HUES6 (cell line): ENCODE measurements at regions not wholly inside any gene's neighbourhood (a gene's known extent, or its start where the extent isn't known, plus 50 kb on each side); places are given as distances from the start of the nearest gene placed in this dataset.
"Not testable (repeated sequence)": the region's sequence is repeated elsewhere in the genome, so short reads cannot be mapped to it uniquely, and the experiment has no call there.

ENCODE experiments used
- H3K27ac ChIP-seq: 2 replicates; pipeline ENCODE4 v1.7.0; 2013; ENCODE audit warnings: low read depth, mild to moderate bottlenecking, low read length, inconsistent platforms
- H3K27me3 ChIP-seq: 2 replicates; pipeline ENCODE4 v1.6.1; 2013; ENCODE audit warnings: low read length; ENCODE audit not compliant: control insufficient read depth, insufficient read depth
- H3K36me3 ChIP-seq: 2 replicates; pipeline ENCODE4 v1.6.1; 2013; ENCODE audit warnings: low read length; ENCODE audit not compliant: control insufficient read depth, insufficient read depth
- H3K4me1 ChIP-seq: 2 replicates; pipeline ENCODE4 v1.6.1; 2013; ENCODE audit warnings: low read length; ENCODE audit not compliant: control insufficient read depth, insufficient read depth
- H3K4me3 ChIP-seq: 2 replicates; pipeline ENCODE4 v1.5.1; 2013; ENCODE audit warnings: low read depth, low read length
- H3K9ac ChIP-seq: one replicate; pipeline ENCODE4 v1.6.1; 2013; ENCODE audit warnings: mild to moderate bottlenecking, low read length
- H3K9me3 ChIP-seq: 2 replicates; pipeline ENCODE4 v1.6.1; 2013; ENCODE audit warnings: low read depth, low read length; ENCODE audit not compliant: control insufficient read depth, insufficient read depth

DNA sequence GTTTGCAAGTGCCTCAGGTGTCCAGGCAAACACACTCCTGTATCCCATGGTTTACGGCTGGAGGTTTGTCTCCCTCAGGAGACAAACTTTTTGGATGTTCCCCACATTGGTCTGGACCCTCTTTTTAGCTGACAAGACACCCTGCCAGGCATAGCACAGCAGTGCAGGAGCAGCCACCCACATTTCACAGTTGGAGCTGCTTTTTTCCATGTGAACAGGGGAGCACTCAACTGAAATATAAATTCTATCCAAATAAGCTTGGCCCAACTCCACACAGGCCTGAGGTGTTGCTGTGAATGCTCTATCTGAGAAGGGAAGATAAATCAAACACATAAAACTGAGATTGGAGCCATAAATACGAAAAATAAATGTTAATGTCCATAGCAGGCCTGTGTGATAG lies 501.3 kb upstream of the IL12A start:
- H3K4me1 ChIP-seq, result no peaks in the 10 kb centered on the region; the same call in 1 of the 2 replicates
- no peak overlapping the region for H3K9ac ChIP-seq
- peaks cover 12% of the 10 kb centered on the region for H3K9me3 ChIP-seq
- no peak overlapping the region for H3K27ac ChIP-seq
- no peak overlapping the region for H3K4me3 ChIP-seq
- no peaks in the 10 kb centered on the region for H3K36me3 ChIP-seq
- no peaks in the 10 kb centered on the region for H3K27me3 ChIP-seq

DNA sequence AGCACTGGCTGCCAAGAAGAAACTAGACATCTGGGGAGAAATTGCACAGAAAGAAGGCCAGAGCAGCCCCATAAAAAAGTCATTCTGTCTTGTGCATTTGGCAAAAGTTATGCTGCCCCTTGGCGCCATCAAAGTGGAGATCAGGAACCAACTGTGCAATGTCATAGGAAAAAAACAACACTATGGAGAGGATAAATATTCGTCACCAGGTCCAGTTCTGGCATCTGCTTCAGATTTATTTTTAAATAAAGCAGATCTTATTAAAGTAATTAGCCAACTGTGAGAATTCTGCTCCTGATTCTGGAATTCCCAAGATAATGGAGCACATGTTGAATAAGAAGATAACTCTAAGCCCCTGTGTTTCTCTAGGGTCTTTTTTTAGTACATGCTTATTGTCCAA lies 500.0 kb upstream of the IL12A start:
- Histone ChIP-seq H3K4me3 (no peak overlapping the region), H3K9ac (no peak overlapping the region), H3K9me3 (peaks cover 12% of the 10 kb centered on the region), H3K36me3 (no peaks in the 10 kb centered on the region), H3K27me3 (no peaks in the 10 kb centered on the region), H3K4me1 (no peaks in the 10 kb centered on the region), H3K27ac (no peak overlapping the region)

DNA sequence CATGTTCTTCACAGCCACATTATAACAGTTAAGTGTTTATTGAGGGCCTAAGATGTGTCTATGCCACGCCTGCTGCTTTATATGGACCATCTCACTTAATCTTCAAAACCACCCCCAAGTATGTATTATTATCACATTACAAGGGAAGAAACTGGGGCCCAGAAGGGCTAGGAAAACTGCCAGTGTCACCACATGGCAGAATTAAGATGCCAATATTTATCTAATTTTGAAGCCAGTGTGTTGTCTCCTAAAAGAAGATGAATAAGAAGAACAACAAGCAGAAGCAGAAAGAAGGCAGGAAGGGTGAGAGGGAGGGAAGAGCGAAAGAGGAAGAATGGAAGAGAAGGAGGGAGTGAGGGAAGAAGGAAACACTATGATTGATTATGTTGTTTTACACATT lies 491.3 kb upstream of the IL12A start:
- H3K27me3 ChIP-seq, result no peaks in the 10 kb centered on the region
- no peak overlapping the region for H3K27ac ChIP-seq
- no peak overlapping the region for H3K9ac ChIP-seq
- H3K36me3 ChIP-seq, result no peaks in the 10 kb centered on the region
- H3K4me1 ChIP-seq, result no peaks in the 10 kb centered on the region
- no peaks in the 10 kb centered on the region for H3K9me3 ChIP-seq
- H3K4me3 ChIP-seq, result no peak overlapping the region

DNA sequence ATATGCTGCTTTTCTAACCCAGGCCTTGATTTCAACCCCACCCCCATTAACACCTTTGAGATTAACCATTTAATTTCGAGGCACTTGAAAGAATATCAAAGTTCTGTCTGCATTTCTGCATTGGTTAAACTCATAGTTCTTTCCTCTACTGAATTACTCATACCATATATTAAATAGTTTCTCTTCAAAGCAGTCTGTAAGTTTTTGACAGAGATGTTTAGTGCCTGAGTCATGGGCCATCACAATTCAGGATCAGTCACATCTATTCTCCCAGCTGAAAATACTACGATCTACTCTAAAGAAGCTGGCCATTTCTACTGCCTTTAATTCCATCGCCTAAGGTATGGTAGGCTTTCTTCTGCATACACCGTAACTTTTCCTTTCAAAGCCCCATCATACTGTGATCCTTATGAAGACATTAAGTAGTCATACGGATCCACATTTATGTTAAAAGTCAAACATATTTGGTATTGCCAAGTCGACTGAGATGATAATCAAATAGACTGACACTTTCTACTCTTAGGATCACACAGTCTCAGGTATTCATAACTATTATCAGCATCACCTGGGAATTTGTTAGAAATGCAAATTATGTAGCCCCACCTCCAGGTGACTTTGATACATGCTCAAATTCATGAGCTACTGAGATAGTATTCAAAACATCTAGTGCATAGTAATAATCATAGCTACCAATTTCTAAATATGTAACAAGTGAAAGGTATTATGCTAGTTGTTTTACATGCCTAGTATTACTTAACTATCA lies 489.4 kb upstream of the IL12A start:
- Histone ChIP-seq H3K4me3 (no peak overlapping the region), H3K36me3 (no peaks in the 10 kb centered on the region), H3K27ac (no peak overlapping the region), H3K9ac (no peak overlapping the region), H3K9me3 (no peaks in the 10 kb centered on the region), H3K4me1 (no peaks in the 10 kb centered on the region), H3K27me3 (no peaks in the 10 kb centered on the region)

DNA sequence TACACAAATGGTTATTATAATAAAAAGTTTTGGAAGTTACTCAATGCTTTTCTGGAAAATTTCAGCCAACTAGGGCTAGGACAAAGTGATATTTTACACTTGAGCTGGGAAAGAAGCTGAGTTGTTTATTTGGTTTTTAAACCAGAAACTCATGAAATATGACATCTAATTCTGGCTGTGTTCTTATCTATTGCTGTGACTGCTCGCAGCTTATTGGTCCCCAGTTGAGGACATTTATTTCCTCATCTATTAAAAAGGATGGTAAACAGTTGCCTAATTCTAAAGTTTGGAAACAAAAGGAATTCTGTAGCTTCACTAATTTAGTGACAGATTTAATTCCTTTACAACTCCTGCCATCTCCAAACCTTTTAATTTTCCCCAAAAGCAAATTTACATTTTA lies 487.6 kb upstream of the IL12A start:
- no peak overlapping the region for H3K9ac ChIP-seq
- H3K27ac ChIP-seq, result no peak overlapping the region

DNA sequence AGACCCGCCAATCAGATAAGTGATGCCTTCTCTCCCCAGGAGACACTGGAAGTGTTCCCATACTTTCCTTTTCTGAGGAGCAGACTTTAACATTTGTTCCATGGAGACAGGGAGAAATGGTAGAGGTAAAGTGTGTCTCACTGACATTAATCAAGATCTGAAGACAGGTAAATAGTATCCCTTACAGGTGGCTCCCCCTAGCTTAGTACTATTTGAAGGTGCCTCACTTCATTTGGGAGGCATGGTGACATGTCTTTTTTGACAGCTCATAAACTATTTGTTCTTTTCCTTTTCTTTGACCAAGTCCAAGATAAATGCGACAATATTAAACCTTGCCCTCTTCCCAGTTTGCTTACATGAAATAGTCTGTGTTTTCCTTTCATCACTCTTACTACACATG lies 485.6 kb upstream of the IL12A start:
- Histone ChIP-seq H3K27ac (no peak overlapping the region), H3K9me3 (no peaks in the 10 kb centered on the region), H3K9ac (no peak overlapping the region), H3K4me3 (no peak overlapping the region), H3K27me3 (no peaks in the 10 kb centered on the region), H3K4me1 (no peaks in the 10 kb centered on the region), H3K36me3 (no peaks in the 10 kb centered on the region)

More for the DNA sequence above, 487.6 kb upstream of the IL12A start:
- Histone ChIP-seq H3K27me3 (no peaks in the 10 kb centered on the region), H3K4me1 (no peaks in the 10 kb centered on the region), H3K4me3 (no peak overlapping the region), H3K9me3 (no peaks in the 10 kb centered on the region), H3K36me3 (no peaks in the 10 kb centered on the region)

DNA sequence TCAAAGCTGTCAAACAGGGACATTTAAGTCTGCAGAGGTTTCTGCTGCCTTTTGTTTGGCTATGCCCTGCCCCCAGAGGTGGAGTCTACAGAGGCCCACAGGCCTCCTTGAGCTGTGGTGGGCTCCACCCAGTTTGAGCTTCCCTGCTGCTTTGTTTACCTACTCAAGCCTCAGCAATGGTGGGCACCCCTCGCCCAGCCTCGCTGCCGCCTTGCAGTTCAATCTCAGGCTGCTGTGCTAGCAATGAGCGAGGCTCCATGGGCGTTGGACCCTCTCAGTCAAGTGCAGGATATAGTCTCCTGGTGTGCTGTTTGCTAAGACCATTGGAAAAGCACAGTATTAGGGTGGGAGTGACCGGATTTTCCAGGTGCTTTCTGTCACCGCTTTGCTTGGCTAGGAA lies 477.6 kb upstream of the IL12A start:
- H3K9me3 ChIP-seq, H3K4me1 ChIP-seq, H3K9ac ChIP-seq, H3K4me3 ChIP-seq, H3K27me3 ChIP-seq, H3K36me3 ChIP-seq, H3K27ac ChIP-seq: not testable (repeated sequence)

DNA sequence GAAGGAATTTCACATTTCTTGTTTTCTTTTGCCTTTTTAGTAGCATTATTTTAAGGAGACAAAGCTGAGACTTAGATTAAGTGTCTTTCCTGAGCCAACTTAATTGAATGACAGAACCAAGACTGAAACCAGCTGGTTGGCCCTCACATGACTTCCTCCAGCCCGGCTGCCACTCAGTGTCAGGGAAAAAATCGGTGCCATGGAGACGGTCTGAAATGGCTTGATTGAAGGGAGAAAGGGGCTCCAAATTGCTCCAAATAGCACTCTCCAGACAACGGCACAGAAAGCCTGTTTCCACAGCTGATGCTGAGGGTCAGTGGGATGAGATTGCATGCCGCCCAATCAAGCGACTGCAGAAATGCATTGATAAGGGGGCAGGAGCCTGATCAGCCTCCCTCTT lies 475.2 kb upstream of the IL12A start:
- H3K9me3 ChIP-seq, result 0 out of 2 replicates have a peak, but pooled peaks cover 3% of the 10 kb centered on the region
- H3K27me3 ChIP-seq, result no peaks in the 10 kb centered on the region
- H3K27ac ChIP-seq, result no peak overlapping the region
- H3K4me3 ChIP-seq, result no peak overlapping the region
- no peaks in the 10 kb centered on the region for H3K4me1 ChIP-seq
- H3K9ac ChIP-seq, result no peak overlapping the region
- no peaks in the 10 kb centered on the region for H3K36me3 ChIP-seq

DNA sequence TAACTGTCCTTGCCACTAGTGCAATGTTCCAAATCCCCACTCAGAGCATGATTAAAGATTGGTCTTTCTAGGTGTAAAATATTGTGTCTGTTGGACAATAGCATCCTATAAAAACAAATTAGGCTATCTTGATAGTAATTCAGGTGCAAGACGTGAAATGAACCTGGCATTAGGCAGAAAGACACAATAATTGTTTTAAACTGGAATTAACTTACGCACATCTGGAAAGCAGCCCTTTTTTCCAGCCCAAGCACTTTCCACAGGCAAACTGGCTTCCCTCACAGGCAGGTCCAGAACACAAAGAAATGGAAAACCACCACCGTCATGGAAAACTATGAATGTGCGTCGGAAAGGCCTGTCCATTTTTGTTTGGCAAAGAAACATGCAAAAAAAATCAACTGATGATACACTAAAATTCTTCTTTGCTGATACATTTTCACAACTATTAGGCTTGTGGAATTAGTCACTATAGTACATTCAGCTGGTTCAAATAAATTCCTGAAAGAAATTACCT lies 474.7 kb upstream of the IL12A start:
- no peaks in the 10 kb centered on the region for H3K4me1 ChIP-seq
- no peaks in the 10 kb centered on the region for H3K36me3 ChIP-seq
- H3K9ac ChIP-seq, result no peak overlapping the region
- H3K27ac ChIP-seq, result no peak overlapping the region
- H3K4me3 ChIP-seq, result no peak overlapping the region
- 0 out of 2 replicates have a peak, but pooled peaks cover 3% of the 10 kb centered on the region for H3K9me3 ChIP-seq
- no peaks in the 10 kb centered on the region for H3K27me3 ChIP-seq

DNA sequence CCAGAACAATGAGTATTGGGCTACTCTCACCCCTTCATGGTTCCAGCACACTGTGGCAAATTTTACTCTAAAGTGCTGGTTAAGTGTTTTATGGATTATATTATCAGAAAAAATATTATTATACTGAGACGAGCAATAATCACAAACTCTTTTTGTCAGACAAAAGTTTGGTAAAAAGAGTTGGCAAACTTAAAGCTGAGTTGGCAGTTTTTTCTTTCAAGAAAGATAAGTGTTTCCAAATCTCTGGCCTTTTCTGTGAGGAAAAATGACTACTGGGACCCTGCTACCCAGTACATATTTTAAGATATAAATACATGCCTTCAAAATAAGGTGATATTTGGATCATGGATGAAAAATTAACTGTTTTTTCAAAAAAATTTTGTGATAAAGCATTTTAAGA lies 471.5 kb upstream of the IL12A start:
- H3K27me3 ChIP-seq, result no peaks in the 10 kb centered on the region
- H3K27ac ChIP-seq, result no peak overlapping the region
- H3K4me3 ChIP-seq, result no peak overlapping the region
- H3K4me1 ChIP-seq, result no peaks in the 10 kb centered on the region
- H3K9ac ChIP-seq, result no peak overlapping the region
- no peaks in the 10 kb centered on the region for H3K9me3 ChIP-seq
- no peaks in the 10 kb centered on the region for H3K36me3 ChIP-seq

DNA sequence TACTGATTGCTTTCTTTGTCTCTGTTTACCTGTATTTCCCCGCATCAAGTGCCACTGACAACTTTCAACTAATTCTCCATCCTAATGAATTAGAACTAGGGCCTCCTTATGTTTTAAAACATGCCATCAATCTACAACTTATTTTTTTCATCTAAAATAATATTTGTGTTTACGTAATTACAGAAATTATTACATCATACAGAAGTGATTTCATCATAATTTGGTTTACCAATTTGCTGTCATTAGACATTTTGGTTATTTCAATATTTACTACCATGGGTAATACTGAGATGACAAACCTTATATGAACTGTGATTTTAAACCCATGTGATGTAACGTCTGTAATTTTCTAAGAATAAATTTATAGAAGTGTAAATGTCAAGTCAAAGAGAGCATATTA lies 468.0 kb upstream of the IL12A start:
- Histone ChIP-seq H3K4me1 (no peaks in the 10 kb centered on the region), H3K27me3 (no peaks in the 10 kb centered on the region), H3K4me3 (no peak overlapping the region), H3K36me3 (no peaks in the 10 kb centered on the region), H3K27ac (no peak overlapping the region), H3K9ac (no peak overlapping the region), H3K9me3 (no peaks in the 10 kb centered on the region)
